Sigmoid colon (tissue), 6 donors: ENCODE measurements at regions not wholly inside any gene's neighbourhood (a gene's known extent, or its start where the extent isn't known, plus 50 kb on each side); places are given as distances from the start of the nearest gene placed in this dataset.

Experiments
- DNase-seq: peaks from one replicate; pipeline ENCODE4 v3.0.0-alpha.2; 2019
- H3K27ac ChIP-seq, 4 donors: fragments of 200-600 bp; sonication (generic); one replicate each; pipeline ENCODE4 v1.5.1; 2016 to 2019; ENCODE audit warnings: mild to moderate bottlenecking in 1 of 4
- H3K27me3 ChIP-seq, 3 donors: fragments of 200-600 bp; sonication (generic); one replicate each; pipeline ENCODE4 v1.5.1; 2019; ENCODE audit warnings: mild to moderate bottlenecking in 1 of 3
- H3K36me3 ChIP-seq, 4 donors: fragments of 200-600 bp; sonication (generic); one replicate each; pipeline ENCODE4 v1.5.1; 2016 to 2019
- H3K4me1 ChIP-seq, 4 donors: fragments of 200-600 bp; sonication (generic); one replicate each; pipeline ENCODE4 v1.5.1; 2017 to 2019
- H3K4me3 ChIP-seq, 4 donors: fragments of 200-600 bp; sonication (generic); one replicate each; pipeline ENCODE4 v1.5.1; 2017 to 2019; ENCODE audit warnings: mild to moderate bottlenecking in 2 of 4, moderate library complexity in 1 of 4
- H3K9me3 ChIP-seq, 4 donors: fragments of 200-600 bp in 3 of 4; sonication (generic) in 3 of 4; one replicate each; pipeline versions ENCODE4 v1.5.1 to v1.6.1; 2013 to 2019
- CTCF ChIP-seq, 4 experiments: fragments of 450-650 bp in 3 of 4; fragments of 200-600 bp in 1 of 4; IDR thresholded peaks; one replicate each; pipeline ENCODE4 v1.5.1; 2016 to 2019; ENCODE audit warnings: antibody characterized with exemption in 4 of 4, mild to moderate bottlenecking in 3 of 4, moderate library complexity in 2 of 4
- EP300 ChIP-seq, 4 donors: sonication (generic); formaldehyde crosslinking; IDR thresholded peaks; one replicate each; pipeline ENCODE4 v1.6.1; 2017; ENCODE audit warnings: antibody characterized with exemption in 4 of 4
- POLR2A ChIP-seq, 2 donors: fragments of 450-650 bp; IDR thresholded peaks; one replicate each; pipeline ENCODE4 v1.6.1; 2016; ENCODE audit warnings: antibody characterized with exemption in 2 of 2, mild to moderate bottlenecking in 2 of 2, moderate library complexity in 2 of 2
- POLR2AphosphoS5 ChIP-seq, 4 donors: sonication (generic); formaldehyde crosslinking; IDR thresholded peaks; one replicate each; pipeline ENCODE4 v1.6.1; 2017; ENCODE audit warnings: antibody characterized with exemption in 4 of 4
- WGBS, 2 donors: extraction: QIAGEN DNeasy Blood & Tissue Kit; methylation state at CpG; one replicate each; pipeline ENCODE4 v1.1.7; 2013; 5-methylcytosine and 5-hydroxymethylcytosine counted together
- intact Hi-C: fragments of 100-400 bp; cut with DNase I; formaldehyde crosslinking; loops from one replicate; pipeline ENCODE4 v1.15.1; 2023
- donor health status: healthy with polysubstance abuse.
- donor health status: healthy.

- no peak for TF ChIP-seq CTCF (IDR thresholded peaks at IDR 0.05)
- no peak for TF ChIP-seq POLR2A (IDR thresholded peaks at IDR 0.05)
- no peak for TF ChIP-seq EP300 (IDR thresholded peaks at IDR 0.05)
- no peak for TF ChIP-seq POLR2AphosphoS5 (IDR thresholded peaks at IDR 0.05)
- Histone ChIP-seq H3K4me1 (no peaks in the 10 kb centered on the region), H3K27ac (no peak overlapping the region), H3K36me3 (no peaks in the 10 kb centered on the region), H3K27me3 (no peaks in the 10 kb centered on the region), H3K9me3 (peaks cover 0 to 13% (median 4%) of the 10 kb centered on the region in 4 donors), H3K4me3 (no peak overlapping the region)
- intact Hi-C loops, result no loop called here
- WGBS, 2 donors, result 64 to 68% methylated on average over 2 of the region's 2 CpGs
- DNase-seq, result no peak
These were observed 592.7 kb downstream of the ETNK1 start for GRCh38 chr12:23217667-23218066.

- Histone ChIP-seq H3K27ac (no peak overlapping the region), H3K4me3 (no peak overlapping the region), H3K9me3 (peaks cover 0 to 2% (median 0%) of the 10 kb centered on the region in 4 donors), H3K4me1 (no peaks in the 10 kb centered on the region), H3K36me3 (no peaks in the 10 kb centered on the region), H3K27me3 (no peaks in the 10 kb centered on the region)
- no peak for DNase-seq
- WGBS, 2 donors, result 65 to 77% methylated on average over 4 of the region's 4 CpGs
- intact Hi-C loops, result no loop called here
- TF ChIP-seq EP300 (IDR thresholded peaks at IDR 0.05) (no peak), CTCF (IDR thresholded peaks at IDR 0.05) (no peak), POLR2AphosphoS5 (IDR thresholded peaks at IDR 0.05) (no peak), POLR2A (IDR thresholded peaks at IDR 0.05) (no peak)
These were observed 596.1 kb downstream of the ETNK1 start for GRCh38 chr12:23221066-23221465.

GRCh38 chr12:23221926-23222325, 597.0 kb downstream of the ETNK1 start:
- intact Hi-C loops, result no loop called here
- WGBS, 2 donors, result 20 to 47% methylated on average over 1 of the region's 1 CpG

GRCh38 chr12:23222801-23223200, 597.8 kb downstream of the ETNK1 start:
- 84 to 88% methylated on average over 3 of the region's 3 CpGs for WGBS, 2 donors
- H3K27me3 ChIP-seq, result no peaks in the 10 kb centered on the region

More at GRCh38 chr12:23221926-23222325, 597.0 kb downstream of the ETNK1 start:
- H3K4me3 ChIP-seq, result no peak overlapping the region
- no peaks in the 10 kb centered on the region for H3K4me1 ChIP-seq
- no peaks in the 10 kb centered on the region for H3K27me3 ChIP-seq
- no peak overlapping the region for H3K27ac ChIP-seq
- H3K36me3 ChIP-seq, result no peaks in the 10 kb centered on the region
- no peak for DNase-seq
- no peaks in the 10 kb centered on the region for H3K9me3 ChIP-seq
- TF ChIP-seq POLR2AphosphoS5 (IDR thresholded peaks at IDR 0.05), result no peak
- TF ChIP-seq EP300 (IDR thresholded peaks at IDR 0.05), result no peak
- TF ChIP-seq CTCF (IDR thresholded peaks at IDR 0.05), result no peak
- no peak for TF ChIP-seq POLR2A (IDR thresholded peaks at IDR 0.05)

More at GRCh38 chr12:23222801-23223200, 597.8 kb downstream of the ETNK1 start:
- TF ChIP-seq POLR2AphosphoS5 (IDR thresholded peaks at IDR 0.05) (no peak), EP300 (IDR thresholded peaks at IDR 0.05) (no peak), POLR2A (IDR thresholded peaks at IDR 0.05) (no peak), CTCF (IDR thresholded peaks at IDR 0.05) (no peak)
- no peak for DNase-seq
- Histone ChIP-seq H3K4me1 (no peaks in the 10 kb centered on the region), H3K9me3 (no peaks in the 10 kb centered on the region), H3K4me3 (no peak overlapping the region), H3K27ac (no peak overlapping the region), H3K36me3 (no peaks in the 10 kb centered on the region)
- intact Hi-C loops, result no loop called here
